HG03064 (cell line): ENCODE measurements at regions not wholly inside any gene's neighbourhood (a gene's known extent, or its start where the extent isn't known, plus 50 kb on each side); places are given as distances from the start of the nearest gene placed in this dataset.
"Not testable (repeated sequence)": the region's sequence is repeated elsewhere in the genome, so short reads cannot be mapped to it uniquely, and the experiment has no call there.

Experiments
- ATAC-seq: cut with Tn5 transposase; IDR thresholded peaks from one replicate; pipeline ENCODE4 v1.9.1; 2021; ENCODE audit warnings: low read depth; ENCODE audit not compliant: unreplicated experiment

DNA sequence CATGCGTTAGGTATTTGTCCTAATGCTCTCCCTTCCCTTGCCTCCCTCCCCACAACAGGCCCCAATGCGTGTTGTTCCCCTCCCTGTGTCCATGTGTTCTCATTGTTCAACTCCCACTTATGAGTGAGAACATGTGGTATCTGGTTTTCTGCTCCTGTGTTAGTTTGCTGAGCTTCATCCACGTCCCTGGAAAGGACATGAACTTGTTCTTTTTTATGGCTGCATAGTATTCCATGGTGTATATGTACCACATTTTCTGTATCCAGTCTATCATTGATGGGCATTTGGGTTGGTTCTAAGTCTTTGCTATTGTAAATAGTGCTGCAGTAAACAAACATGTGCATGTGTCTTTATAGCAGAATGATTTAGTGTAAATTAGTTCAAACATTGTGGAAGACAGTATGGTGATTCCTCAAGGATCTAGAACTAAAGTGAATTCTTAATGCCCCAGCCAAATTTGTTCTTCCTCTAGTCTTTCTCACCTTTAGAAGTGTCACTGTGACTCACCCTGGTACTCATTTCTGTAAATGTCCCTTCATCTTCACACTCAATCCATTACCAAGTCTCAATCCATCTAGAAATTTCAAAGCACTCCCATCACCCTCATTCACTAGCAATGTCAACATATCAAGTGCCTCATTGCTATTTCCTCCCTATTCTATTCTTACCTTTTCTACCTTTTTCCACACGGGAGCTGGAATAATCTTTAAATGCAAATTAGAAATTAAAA lies 123.9 kb downstream of the MREG start:
- not testable (repeated sequence) for ATAC-seq

DNA sequence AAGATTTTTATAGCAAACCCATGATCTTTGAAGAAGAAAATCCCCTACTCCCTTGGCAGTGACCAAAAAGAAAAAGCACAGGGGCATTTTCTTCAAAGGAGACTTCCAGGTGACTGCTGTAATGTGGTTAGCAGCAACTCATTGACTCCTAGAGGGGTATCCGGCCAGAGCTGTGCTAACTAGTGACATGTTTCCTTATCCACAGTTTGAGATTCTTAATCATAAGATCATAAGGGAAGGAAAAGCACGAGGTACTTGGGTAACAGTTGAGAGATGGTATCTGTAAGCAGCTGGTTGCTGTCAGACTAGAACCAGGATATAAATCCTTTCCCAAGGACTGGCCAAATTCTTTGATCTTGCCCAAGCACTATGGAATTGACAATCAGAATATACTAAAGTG lies 124.7 kb downstream of the MREG start:
- ATAC-seq = no peak

DNA sequence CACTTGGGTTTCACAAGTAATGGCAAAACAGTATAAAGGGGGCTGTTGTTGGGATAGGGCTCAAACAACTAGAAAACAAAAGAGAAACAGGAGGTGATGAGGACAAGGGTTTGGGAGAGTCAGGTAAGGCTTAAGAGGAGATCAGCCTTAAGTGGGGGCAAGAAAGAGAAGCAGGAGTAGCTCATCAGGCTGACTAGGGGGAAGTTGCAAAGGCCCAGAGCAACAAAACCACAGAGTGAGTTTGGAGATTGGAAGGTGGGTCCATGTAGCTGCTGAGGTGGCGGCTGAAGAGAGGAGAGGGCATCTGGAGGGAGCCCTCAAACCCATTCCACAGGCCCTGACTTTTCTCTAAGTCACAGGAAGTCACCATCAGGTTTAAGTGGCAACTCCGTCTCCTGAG lies 126.0 kb downstream of the MREG start:
- no peak for ATAC-seq

DNA sequence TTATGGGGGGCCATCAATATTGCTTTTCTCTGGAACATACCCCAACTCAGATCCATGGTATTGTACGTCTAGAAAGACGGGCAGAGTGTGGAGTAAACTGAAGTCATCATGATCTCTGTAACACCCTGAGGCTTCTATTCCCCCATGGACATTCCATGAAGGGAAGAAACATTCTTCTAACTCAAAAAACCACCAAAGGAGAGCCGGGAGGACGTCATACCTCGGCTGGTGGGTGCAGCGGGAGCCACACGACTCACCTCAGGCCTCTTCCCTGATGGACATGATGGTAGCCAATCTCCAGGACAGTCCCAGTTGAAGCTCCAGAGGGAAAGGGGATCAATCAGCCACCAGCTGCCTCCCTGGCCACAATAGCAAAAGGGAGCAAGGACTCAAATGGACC lies 127.3 kb downstream of the MREG start:
- ATAC-seq = no peak

DNA sequence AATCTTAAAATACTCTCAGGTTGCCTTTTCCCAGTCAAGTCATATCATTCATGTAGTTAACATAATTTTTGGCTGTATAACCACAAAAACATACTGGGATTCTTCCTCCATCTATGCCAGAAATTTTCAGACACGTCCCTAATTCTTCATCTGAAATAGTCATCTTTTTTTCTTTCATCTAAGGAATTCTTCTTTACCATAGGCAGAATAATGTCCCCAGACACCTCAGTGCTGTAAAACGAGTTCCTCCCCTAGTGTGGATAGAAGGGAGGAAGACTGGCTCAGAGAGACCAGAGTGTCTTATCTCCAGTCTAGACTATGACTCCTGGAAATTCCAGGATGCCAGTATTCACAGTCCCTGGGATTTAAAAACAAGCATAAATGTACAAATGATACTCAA lies 127.8 kb downstream of the MREG start:
- ATAC-seq = no peak

DNA sequence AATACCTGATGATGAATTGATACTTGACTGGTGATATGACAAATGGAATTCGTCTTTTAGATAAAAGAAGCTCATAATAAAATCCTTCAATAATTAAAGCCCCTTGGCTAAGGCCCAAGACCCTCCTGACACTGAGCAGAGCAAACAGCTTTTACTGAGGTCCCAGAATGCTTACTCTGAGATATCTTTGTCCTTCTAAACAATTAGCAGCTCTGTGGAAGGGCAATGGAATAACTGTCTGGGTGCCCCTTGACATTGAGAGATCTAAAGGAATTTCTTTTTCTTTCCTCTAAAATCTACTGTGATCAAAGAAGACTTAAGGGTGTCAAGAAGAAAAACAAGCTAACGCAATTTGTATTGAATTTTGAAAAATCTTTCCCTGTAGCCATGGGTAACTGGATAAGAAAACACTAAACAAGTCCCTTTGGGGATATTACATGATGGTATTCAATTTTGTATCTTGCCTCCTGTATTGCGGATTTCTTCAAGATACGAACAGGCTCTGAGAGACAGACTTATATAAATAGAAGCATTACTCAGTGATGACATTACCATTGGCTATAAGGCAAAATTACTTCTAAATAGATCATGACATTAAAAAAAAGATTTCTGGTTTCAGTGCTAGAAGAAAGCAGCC lies 128.8 kb downstream of the MREG start:
- no peak for ATAC-seq

DNA sequence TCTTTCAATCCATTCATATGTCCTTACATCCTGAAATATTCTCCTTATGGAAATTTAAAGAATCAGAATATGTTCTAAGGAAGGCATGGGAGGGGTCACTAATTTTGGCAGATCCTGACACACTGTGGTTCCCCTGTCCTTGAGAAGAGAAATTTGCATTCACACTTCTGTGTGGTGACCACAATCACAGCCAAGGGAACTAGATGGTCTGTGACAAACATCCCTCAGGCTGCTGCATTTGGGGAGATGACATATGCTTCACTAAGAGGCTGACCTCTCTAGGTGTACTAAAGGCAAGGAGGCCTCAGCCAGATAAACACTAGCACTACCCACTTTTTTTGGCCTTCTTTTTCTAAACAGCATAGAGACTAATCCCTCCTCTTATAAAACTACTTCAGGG lies 129.6 kb downstream of the MREG start:
- ATAC-seq = peak; percentile 57

DNA sequence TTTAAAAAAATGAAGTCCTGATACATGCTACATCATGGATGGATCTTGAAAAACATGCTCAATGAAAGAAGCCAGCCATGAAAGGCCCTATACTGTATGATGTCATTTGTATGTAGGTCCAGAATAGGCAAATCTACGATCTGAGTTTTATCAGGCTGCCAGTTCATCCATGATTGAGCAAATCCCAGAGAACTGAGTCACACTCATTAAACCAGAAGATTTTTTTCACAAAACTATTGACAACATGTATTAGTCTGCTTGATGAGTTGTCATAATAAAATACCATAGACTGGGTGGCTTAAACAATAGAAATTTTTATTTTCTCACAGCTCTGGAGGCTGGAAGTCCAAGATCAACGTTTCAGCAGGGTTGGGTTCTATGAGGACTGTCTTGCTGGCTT lies 130.7 kb downstream of the MREG start:
- no peak for ATAC-seq

DNA sequence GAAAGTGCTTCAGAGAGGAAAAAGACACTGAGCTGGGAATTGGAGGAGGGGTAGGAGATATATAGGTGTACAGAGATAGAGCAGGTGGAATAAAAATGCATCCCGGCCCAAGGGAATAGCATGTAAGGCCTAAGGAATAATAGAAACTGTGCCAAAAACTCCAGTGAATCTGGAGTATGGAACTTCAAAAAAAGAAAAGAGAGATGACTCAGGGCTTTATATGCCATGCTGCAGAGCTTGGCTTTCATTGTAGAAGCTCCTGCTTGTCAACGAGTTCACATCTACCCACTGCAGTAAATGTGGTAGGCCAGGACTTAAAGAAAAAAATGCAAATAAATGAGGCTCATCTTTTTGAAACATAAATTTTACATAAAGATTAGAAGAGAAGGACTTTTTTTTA lies 131.8 kb downstream of the MREG start:
- ATAC-seq = no peak

DNA sequence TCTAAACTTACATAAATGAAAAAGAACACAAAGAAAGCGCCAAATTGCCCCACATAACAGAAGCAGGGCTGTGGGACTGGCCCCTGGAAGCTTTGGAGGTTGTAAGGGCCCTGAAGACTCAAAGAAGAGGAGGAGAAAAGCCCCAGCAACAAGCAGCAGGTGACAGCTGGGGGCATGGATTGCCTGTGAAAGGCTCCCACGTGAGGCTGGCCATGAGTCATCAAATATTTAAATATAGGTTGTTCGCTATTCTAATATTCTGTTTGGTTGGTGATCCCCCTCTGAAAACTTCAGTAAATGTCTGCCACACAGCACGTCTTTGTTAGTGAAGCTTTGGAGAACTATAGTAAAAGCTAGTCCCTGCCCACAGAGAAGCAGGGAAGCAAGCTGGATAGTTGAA lies 132.4 kb downstream of the MREG start:
- ATAC-seq = peak; percentile 60

DNA sequence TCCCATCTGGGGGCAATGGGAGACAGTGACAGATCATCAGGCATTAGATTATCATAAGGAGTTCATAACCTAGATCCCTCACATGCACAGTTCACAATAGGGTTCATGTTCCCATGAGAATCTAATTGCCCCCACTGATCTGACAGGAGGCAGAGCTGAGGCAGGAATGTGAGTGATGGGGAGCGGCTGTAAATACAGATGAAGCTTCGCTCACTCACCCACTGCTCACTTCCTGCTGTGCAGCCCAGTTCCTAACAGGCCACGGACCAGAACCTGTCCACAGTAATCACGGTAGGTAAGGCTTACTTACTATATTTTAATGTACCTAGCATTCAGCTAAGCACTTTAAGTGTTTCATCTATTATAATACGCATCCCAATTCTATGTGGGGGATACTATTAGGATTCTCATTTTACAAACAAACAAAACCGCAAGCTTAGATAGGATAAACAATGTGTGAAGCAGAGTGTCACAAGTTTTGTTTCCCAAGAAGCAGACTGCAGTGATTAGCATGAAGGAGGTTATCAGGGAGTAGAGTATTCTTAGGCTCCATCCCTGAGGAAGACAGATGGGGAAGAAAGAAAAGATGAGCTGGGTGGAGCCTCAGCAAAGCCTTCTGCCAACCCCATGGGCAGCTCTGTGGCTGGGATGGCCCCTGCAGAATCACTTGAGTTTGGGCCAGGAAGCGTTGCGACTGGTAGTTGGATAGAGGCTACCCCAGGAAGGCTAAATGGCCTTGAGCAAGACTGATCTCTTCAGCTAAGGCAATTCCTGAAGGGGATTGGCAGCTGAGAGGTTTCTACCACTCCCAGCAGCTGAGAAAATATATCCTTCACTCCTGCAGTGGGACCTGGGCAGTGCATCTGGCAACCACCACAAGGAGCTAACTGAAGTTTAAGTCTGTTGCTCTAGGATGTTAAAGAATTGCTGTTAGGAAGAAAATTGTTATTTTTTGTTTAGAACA lies 133.1 kb downstream of the MREG start:
- ATAC-seq = no peak

DNA sequence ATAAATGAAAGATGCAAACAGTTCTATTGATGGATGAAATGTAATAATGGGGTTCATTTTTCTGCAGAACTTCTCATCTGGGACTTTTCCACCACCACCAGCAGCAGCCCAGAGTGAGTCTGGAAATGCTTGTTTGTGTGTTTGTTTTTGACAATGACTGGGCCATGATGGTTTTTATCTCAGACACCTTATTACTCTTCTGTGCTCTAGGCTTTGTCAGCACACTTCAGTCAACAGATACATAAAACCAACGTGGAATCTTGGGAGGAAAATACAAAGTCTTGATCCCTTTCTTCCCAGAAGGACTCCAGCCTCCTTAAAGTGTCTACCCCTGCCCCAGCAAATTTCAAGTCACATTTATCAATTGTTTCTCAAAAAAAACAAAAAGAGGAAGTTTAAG lies 134.0 kb downstream of the MREG start:
- ATAC-seq = no peak

DNA sequence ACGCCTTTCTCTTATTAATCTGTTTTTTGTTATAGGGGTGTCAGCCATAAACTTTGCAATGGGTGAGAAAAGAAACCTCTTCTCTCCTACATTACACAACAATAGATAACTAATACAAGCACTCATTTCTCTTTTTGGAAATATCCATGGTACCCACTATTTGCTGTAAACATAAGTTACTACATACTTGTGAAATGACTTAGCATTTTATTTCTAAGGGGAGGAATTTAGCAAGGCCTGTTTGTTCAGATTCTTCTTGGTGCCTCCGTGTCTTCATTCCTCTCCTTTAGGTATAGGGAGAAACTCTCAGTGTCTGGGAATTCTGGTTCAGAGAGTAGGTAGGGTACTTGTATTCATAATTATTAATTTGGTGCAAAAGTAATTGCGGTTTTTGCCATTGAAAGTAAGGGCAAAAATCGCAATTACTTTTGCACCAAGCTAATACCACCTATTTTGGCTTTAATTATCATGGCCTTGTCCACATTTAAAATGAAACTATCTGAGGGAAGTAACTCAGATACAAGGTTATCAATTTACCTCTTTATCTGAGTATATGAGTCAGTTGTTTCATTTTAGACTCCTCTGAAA lies 134.8 kb downstream of the MREG start:
- no peak for ATAC-seq

DNA sequence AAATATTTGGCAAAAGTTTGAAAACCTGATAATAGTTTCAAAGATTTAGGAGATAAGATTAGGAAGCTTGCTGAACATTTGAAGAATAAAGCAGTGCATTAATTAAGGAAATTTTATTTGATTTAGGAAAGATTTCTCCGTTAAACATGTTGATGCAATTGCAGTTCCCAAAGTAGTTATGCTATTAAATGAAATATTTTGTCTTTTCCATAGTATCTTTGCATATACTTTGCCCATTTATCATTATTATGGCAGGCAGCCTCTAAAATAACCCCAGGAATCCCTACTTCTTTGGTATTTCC lies 136.5 kb downstream of the MREG start:
- no peak for ATAC-seq

DNA sequence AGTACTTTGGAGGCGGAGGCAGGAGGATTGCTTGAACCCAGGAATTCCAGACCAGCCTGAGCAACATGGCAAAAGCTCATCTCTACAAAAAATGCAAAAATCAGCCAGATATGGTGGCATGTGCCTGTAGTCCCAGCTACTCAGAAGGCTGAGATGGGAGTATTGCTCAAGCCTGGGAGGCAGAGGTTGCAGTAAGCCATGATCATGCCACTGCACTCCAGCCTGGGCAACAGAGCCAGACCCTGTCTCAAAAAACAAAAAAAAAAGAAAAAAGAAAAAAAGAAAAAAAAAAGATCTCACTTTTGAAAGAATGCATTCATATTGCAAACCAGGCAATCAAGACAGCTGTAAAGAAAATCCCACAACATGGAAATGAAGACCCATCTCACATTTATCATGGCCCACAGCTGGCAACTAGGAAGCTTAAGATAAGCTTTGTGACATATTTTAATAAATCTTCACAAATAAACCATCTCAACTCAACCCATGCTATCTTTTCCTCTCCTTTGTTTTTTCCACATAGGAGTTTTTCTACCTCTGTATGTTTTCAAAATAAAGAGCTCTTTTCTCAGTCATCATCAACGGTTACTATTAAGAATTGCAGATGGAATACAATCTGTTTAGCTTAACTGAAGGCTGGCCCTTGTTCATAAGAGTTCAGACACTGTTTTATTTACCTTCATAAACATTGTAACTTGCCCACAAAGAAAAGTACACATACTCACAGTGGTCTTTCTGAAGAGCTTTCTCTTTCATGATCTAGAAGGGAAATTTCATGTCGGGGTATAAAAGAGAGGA lies 137.0 kb downstream of the MREG start:
- no peak for ATAC-seq

DNA sequence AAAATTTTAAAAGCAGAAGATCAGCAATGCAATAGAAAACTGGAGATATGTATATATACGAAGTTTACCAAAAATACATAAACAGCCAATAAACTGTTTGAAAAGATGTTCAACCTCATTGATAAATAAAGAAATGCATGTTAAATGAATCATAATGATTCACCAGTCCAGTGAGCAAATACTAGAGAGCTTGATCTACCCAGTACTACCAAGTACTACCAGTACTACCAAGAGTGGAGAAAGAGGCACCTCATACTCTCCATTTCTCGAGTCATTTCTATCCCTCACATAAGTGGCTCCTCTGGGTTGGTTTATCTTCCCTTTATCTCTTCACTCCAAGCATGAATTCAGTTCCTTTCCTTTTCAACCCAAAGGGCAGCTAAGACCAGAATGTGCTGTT lies 138.9 kb downstream of the MREG start:
- no peak for ATAC-seq

DNA sequence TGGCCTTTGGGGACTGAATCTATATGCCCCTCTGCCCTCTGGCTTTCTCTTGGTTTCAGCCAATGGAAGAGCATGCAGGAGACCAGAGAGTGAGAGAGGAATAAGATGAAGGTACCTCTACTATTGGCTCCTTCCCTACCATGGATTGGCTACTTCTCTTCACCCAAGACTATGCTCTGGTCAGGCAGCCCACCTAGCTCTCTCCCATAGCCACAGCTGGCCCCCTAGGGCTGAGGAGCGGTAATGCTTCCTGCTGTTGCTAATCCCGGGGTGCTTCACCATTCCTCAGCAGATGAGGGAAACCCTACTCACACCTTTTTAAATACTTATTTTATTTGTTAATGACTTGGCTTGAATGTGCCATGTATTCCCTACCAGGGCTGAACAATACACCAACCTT lies 142.4 kb downstream of the MREG start:
- no peak for ATAC-seq

DNA sequence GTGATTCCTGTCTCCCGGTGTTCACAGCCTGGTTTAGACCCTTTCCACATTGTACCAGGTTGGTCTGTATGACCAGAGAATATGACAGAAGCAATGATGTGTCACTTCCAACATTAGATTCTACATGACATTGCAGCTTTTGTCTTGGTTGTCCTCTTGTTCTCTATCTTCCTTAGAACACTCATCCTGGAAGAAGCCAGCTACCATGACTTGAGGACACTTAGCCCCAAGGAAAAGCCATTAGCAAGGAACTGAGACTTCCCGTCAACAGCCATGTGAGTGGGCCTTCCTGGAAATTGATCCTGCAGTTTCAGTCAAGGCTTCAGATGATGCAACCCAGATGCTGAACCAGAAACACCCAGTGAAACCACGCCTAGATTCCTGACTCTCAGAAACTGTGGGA lies 143.3 kb downstream of the MREG start:
- no peak for ATAC-seq

DNA sequence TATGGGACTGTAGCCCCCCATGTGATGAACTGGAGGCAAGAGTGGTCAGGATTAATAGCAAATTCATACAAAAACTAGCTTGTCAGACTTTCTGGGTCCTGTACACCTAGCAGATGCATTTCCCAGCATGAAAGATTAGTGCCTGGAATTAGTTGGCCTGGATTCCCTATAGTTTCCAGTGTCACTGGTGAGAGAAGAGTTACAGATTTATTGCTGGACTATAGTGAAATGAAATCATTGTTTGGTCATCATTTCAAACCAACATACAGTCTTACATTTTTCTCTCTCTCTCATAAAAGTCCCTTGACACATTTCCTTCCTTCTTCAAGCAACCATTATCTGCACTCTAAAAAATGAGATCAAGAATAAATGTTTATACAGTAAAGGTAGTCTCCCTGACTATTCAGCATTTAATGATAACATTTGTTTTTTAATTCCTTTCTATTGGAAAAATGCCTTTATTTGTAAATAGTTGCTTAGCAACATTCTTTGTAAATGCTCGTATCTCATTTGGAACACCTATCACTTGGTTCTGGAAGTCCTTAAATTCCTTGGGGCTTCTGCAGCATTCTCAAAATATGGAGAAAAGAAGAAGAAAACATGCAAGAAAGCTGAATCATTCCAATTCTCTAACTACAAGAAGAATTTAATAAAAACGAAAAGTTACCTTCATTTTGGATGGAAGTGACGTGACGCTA lies 144.4 kb downstream of the MREG start:
- ATAC-seq = no peak

DNA sequence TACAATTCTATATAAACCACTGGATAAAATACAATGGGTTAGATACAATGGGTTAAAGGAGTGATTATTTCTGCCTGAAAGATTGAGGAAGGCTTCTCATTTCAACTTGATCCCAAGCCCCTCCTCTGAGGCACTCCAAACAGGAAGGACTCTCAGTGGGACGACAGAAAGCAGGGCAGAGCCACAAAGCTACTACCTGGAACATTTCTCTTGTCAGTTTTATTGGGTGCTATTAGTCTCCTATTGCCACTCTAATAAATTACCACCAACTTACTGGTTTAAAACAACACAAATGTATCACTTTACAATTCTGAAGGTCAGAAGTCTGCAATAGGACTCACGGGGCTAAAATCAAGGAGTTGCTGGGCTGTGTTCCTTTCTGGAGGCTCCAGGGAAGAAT lies 146.7 kb downstream of the MREG start:
- no peak for ATAC-seq
